SK-N-SH (cell line): ENCODE measurements at regions not wholly inside any gene's neighbourhood (a gene's known extent, or its start where the extent isn't known, plus 50 kb on each side); places are given as distances from the start of the nearest gene placed in this dataset.

Source experiments
- CTCF ChIA-PET: fragments of 300-600, 350-600 bp; formaldehyde crosslinking; extraction: SDS; loops from one replicate; lab custom pipeline; 2021; lab: Yijun Ruan, JAX
- POLR2A ChIA-PET: fragments of 350-600 bp; sonication (Branson Sonifier 250); formaldehyde crosslinking; extraction: SDS; loops from one replicate; lab custom pipeline; 2020; ENCODE audit warnings: antibody characterized with exemption, inconsistent platforms; lab: Yijun Ruan, JAX
- DNase-seq: peaks from one replicate; pipeline ENCODE4 v3.0.0; 2012
- H2AFZ ChIP-seq: fragments of 200-600 bp; sonication (generic); 2 replicates; pipeline ENCODE4 v1.8.1; 2016; ENCODE audit warnings: antibody characterized with exemption, mild to moderate bottlenecking, low read depth
- H3F3A ChIP-seq: fragments of 200-600 bp; sonication (generic); replicated peaks from 2 replicates; pipeline ENCODE3; 2016; ENCODE audit warnings: antibody characterized with exemption, mild to moderate bottlenecking; ENCODE audit not compliant: insufficient read depth
- H3K27ac ChIP-seq, 2 experiments: fragments of 200-500 bp in 1 of 2; fragments of 200-600 bp in 1 of 2; sonication (Bioruptor generic) in 1 of 2; sonication (generic), shearing (Covaris generic) in 1 of 2; 2 replicates each; pipeline versions ENCODE4 v1.5.1 to v1.6.1; 2014 to 2016; ENCODE audit warnings: low read depth in 2 of 2, inconsistent platforms in 1 of 2, low read length in 1 of 2, mild to moderate bottlenecking in 1 of 2, mixed read lengths in 1 of 2
- H3K27me3 ChIP-seq: fragments of 200-600 bp; sonication (generic), shearing (Covaris generic); 2 replicates; pipeline ENCODE4 v1.6.1; 2016; ENCODE audit warnings: mixed run types; ENCODE audit not compliant: insufficient read depth
- H3K36me3 ChIP-seq, 2 experiments: fragments of 200-500 bp in 1 of 2; fragments of 200-600 bp in 1 of 2; sonication (Bioruptor generic) in 1 of 2; sonication (generic) in 1 of 2; replicated peaks in 1 of 2; 2 replicates each; pipeline versions ENCODE3 to v1.5.1; 2014 to 2016; ENCODE audit warnings: low read length in 1 of 2, mild to moderate bottlenecking in 1 of 2; ENCODE audit not compliant: insufficient read depth in 2 of 2, control insufficient read depth in 1 of 2
- H3K4me1 ChIP-seq, 2 experiments: fragments of 200-500 bp in 1 of 2; fragments of 200-600 bp in 1 of 2; sonication (Bioruptor generic) in 1 of 2; sonication (generic), shearing (Covaris generic) in 1 of 2; 2 replicates each; pipeline versions ENCODE4 v1.5.1 to v1.6.1; 2014 to 2016; ENCODE audit warnings: low read depth in 1 of 2, low read length in 1 of 2, mixed run types in 1 of 2; ENCODE audit not compliant: insufficient read depth in 2 of 2, control insufficient read depth in 1 of 2
- H3K4me2 ChIP-seq: fragments of 200-600 bp; sonication (generic), shearing (Covaris generic); 2 replicates; pipeline ENCODE4 v1.6.1; 2017; ENCODE audit warnings: mixed run types
- H3K4me3 ChIP-seq, 2 experiments: fragments of 200-500 bp in 1 of 2; fragments of 200-600 bp in 1 of 2; sonication (Bioruptor generic) in 1 of 2; sonication (generic), shearing (Covaris generic) in 1 of 2; 2 replicates each; pipeline versions ENCODE4 v1.5.1 to v1.8.1; 2014 to 2016; ENCODE audit warnings: low read depth in 2 of 2, inconsistent platforms in 1 of 2, low read length in 1 of 2, mild to moderate bottlenecking in 1 of 2, mixed read lengths in 1 of 2, moderate library complexity in 1 of 2
- H3K79me2 ChIP-seq: fragments of 200-600 bp; sonication (generic); 2 replicates; pipeline ENCODE4 v1.8.1; 2017; ENCODE audit warnings: mild to moderate bottlenecking; ENCODE audit not compliant: insufficient read depth
- H3K9ac ChIP-seq: fragments of 200-600 bp; sonication (generic); 2 replicates; pipeline ENCODE4 v1.6.1; 2017; ENCODE audit warnings: mixed run types
- H3K9me2 ChIP-seq: fragments of 200-600 bp; sonication (generic); 2 replicates; pipeline ENCODE4 v1.6.1; 2017; ENCODE audit warnings: mixed run types
- H3K9me3 ChIP-seq: fragments of 200-600 bp; sonication (generic); 2 replicates; pipeline ENCODE4 v1.6.1; 2017; ENCODE audit warnings: mixed run types, mild to moderate bottlenecking, moderate library complexity
- H4K20me1 ChIP-seq: fragments of 200-600 bp; sonication (generic); 2 replicates; pipeline ENCODE4 v1.6.1; 2017; ENCODE audit warnings: mild to moderate bottlenecking, mixed run types; ENCODE audit not compliant: insufficient read depth
- CHD2 ChIP-seq: fragments of 150-350 bp; IDR thresholded peaks from 2 replicates; pipeline ENCODE4 v1.6.1; 2018; ENCODE audit warnings: low read length; ENCODE audit not compliant: partially characterized antibody
- EP300 ChIP-seq, 2 experiments: IDR thresholded peaks; 2 replicates each; pipeline versions ENCODE4 v1.4.0 to v1.6.1; 2012; ENCODE audit warnings: borderline replicate concordance in 1 of 2, low read depth in 1 of 2, low read length in 1 of 2
- EZH2phosphoT487 ChIP-seq: fragments of 200-600 bp; sonication (generic); IDR thresholded peaks from 2 replicates; pipeline ENCODE4 v1.6.1; 2017; ENCODE audit warnings: low read depth, mixed run types, mild to moderate bottlenecking, antibody characterized with exemption, moderate library complexity, borderline replicate concordance
- FOXJ3 ChIP-seq: sonication (generic); formaldehyde crosslinking; IDR thresholded peaks from 2 replicates; pipeline ENCODE4 v1.5.1; 2020; ENCODE audit warnings: mild to moderate bottlenecking, missing genetic modification reagents
- GABPA ChIP-seq: IDR thresholded peaks from 2 replicates; pipeline ENCODE4 v1.4.0; 2012; ENCODE audit warnings: low read depth, mild to moderate bottlenecking
- GATA2 ChIP-seq: sonication (generic); formaldehyde crosslinking; IDR thresholded peaks from 2 replicates; pipeline ENCODE4 v1.5.0; 2020; ENCODE audit warnings: mild to moderate bottlenecking, missing genetic modification reagents
- JUND ChIP-seq: IDR thresholded peaks from 2 replicates; pipeline ENCODE4 v1.4.0; 2012
- MEF2A ChIP-seq: IDR thresholded peaks from 2 replicates; pipeline ENCODE4 v1.4.0; 2012; ENCODE audit warnings: low read depth, borderline replicate concordance
- MXI1 ChIP-seq: IDR thresholded peaks from 2 replicates; pipeline ENCODE4 v1.6.1; 2012; ENCODE audit warnings: mild to moderate bottlenecking, low read depth, low read length, improper control_type of control experiment
- RAD21 ChIP-seq: IDR thresholded peaks from 2 replicates; pipeline ENCODE4 v1.6.1; 2012; ENCODE audit warnings: mild to moderate bottlenecking, low read length
- RCOR1 ChIP-seq: fragments of 150-350 bp; IDR thresholded peaks from 2 replicates; pipeline ENCODE4 v1.6.1; 2017; ENCODE audit warnings: antibody characterized with exemption, low read length
- RFX5 ChIP-seq: IDR thresholded peaks from 2 replicates; pipeline ENCODE4 v1.6.1; 2012; ENCODE audit warnings: mild to moderate bottlenecking, improper control_type of control experiment, low read length
- RXRA ChIP-seq: IDR thresholded peaks from 2 replicates; pipeline ENCODE4 v1.4.0; 2012; ENCODE audit warnings: low read depth, mild to moderate bottlenecking, borderline replicate concordance
- SIN3A ChIP-seq: IDR thresholded peaks from 2 replicates; pipeline ENCODE4 v1.6.1; 2012; ENCODE audit warnings: low read depth, mild to moderate bottlenecking, low read length, moderate library complexity, borderline replicate concordance
- SMC3 ChIP-seq: IDR thresholded peaks from 2 replicates; pipeline ENCODE4 v1.6.1; 2012; ENCODE audit warnings: low read depth, low read length, improper control_type of control experiment
- TAF1 ChIP-seq: IDR thresholded peaks from 2 replicates; pipeline ENCODE4 v1.6.1; 2012; ENCODE audit warnings: low read depth, mild to moderate bottlenecking, low read length, moderate library complexity, borderline replicate concordance
- TCF12 ChIP-seq: IDR thresholded peaks from 2 replicates; pipeline ENCODE4 v1.4.0; 2012
- TEAD4 ChIP-seq: IDR thresholded peaks from 2 replicates; pipeline ENCODE4 v1.4.0; 2012; ENCODE audit warnings: mild to moderate bottlenecking, borderline replicate concordance; ENCODE audit not compliant: insufficient read depth
- ZBTB33 ChIP-seq: IDR thresholded peaks from 2 replicates; pipeline ENCODE4 v1.4.0; 2012; ENCODE audit warnings: low read depth, borderline replicate concordance
- WGBS: methylation state at CpG from one replicate; pipeline ENCODE4 v1.1.6; 2017; ENCODE audit warnings: low lambda C conversion rate; 5-methylcytosine and 5-hydroxymethylcytosine counted together
- TF ChIP-seq, protein P1 (sequence below): IDR thresholded peaks from 2 replicates; pipeline ENCODE4 v1.6.1; 2012; ENCODE audit warnings: mild to moderate bottlenecking, low read depth, low read length, moderate library complexity
- TF ChIP-seq, protein P2 (sequence below): IDR thresholded peaks from 2 replicates; pipeline ENCODE4 v1.4.0; 2012; ENCODE audit warnings: low read depth, borderline replicate concordance

- TF ChIP-seq TAF1 (no peak), GATA2 (CRISPR knock-in tag) (no peak), SIN3A (no peak), RFX5 (no peak), JUND (no peak), FOXJ3 (CRISPR knock-in tag) (no peak)
- TF ChIP-seq, protein P1, sequence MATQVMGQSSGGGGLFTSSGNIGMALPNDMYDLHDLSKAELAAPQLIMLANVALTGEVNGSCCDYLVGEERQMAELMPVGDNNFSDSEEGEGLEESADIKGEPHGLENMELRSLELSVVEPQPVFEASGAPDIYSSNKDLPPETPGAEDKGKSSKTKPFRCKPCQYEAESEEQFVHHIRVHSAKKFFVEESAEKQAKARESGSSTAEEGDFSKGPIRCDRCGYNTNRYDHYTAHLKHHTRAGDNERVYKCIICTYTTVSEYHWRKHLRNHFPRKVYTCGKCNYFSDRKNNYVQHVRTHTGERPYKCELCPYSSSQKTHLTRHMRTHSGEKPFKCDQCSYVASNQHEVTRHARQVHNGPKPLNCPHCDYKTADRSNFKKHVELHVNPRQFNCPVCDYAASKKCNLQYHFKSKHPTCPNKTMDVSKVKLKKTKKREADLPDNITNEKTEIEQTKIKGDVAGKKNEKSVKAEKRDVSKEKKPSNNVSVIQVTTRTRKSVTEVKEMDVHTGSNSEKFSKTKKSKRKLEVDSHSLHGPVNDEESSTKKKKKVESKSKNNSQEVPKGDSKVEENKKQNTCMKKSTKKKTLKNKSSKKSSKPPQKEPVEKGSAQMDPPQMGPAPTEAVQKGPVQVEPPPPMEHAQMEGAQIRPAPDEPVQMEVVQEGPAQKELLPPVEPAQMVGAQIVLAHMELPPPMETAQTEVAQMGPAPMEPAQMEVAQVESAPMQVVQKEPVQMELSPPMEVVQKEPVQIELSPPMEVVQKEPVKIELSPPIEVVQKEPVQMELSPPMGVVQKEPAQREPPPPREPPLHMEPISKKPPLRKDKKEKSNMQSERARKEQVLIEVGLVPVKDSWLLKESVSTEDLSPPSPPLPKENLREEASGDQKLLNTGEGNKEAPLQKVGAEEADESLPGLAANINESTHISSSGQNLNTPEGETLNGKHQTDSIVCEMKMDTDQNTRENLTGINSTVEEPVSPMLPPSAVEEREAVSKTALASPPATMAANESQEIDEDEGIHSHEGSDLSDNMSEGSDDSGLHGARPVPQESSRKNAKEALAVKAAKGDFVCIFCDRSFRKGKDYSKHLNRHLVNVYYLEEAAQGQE, result no peak
- TF ChIP-seq, all 33 proteins: peak for 0
These were observed 520.8 kb upstream of the ADAMTS5 start (continued) for GRCh38 chr21:27487676-27488075.

DNA sequence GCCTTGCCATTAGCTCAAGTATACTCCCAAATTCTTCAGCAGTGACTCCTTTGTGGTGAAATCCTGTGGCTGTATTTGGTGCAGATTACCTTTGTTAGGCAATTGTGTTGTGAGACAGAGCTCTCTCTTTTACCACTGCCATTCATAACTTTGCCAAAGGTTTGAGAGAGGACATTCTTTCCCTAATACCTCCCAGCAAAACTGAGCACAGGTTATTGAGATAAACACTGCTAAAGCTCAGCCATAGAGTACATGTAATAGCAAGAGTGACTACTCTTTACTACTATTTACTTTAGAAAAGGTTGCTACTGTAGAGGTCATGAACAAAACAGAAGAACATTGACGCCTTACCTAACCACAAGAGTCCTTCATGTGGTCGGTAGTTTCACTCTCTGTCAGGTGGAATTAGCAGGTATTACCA is 514.0 kb upstream of the ADAMTS5 start:
- Histone ChIP-seq H3K27ac (no peak overlapping the region), H3K9me3 (no peaks in the 10 kb centered on the region), H3F3A (no peaks in the 10 kb centered on the region), H3K36me3 (no peaks in the 10 kb centered on the region), H4K20me1 (no peaks in the 10 kb centered on the region), H3K79me2 (no peaks in the 10 kb centered on the region), H2AFZ (0 out of 2 replicates have a peak overlapping the region, but pooled peaks have one; percentile 32), H3K9me2 (no peaks in the 10 kb centered on the region), H3K4me3 (no peak overlapping the region), H3K4me2 (no peak overlapping the region), H3K27me3 (no peaks in the 10 kb centered on the region), H3K9ac (no peak overlapping the region), H3K4me1 (no peaks in the 10 kb centered on the region; a peak in 1 of 4 replicates)
- no peak for DNase-seq
- 87% methylated on average over 2 of the region's 2 CpGs for WGBS
- TF ChIP-seq EP300 (IDR thresholded peaks at IDR 0.05; ENCODE audit: borderline replicate concordance in 1 of 2, low read depth in 1 of 2, low read length in 1 of 2) (no peak), MXI1 (no peak), TEAD4 (no peak), CHD2 (no peak), RCOR1 (no peak), TAF1 (no peak), MEF2A (no peak), ZBTB33 (no peak), EZH2phosphoT487 (no peak), GATA2 (CRISPR knock-in tag) (no peak), GABPA (no peak), RAD21 (no peak), RXRA (no peak), SIN3A (no peak), SMC3 (no peak), TCF12 (no peak)
- TF ChIP-seq, protein P2, sequence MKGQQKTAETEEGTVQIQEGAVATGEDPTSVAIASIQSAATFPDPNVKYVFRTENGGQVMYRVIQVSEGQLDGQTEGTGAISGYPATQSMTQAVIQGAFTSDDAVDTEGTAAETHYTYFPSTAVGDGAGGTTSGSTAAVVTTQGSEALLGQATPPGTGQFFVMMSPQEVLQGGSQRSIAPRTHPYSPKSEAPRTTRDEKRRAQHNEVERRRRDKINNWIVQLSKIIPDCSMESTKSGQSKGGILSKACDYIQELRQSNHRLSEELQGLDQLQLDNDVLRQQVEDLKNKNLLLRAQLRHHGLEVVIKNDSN, result no peak
- ChIA-PET POLR2A (no interaction called here), CTCF (no interaction called here)
